H1 (cell line): ENCODE measurements at regions not wholly inside any gene's neighbourhood (a gene's known extent, or its start where the extent isn't known, plus 50 kb on each side); places are given as distances from the start of the nearest gene placed in this dataset.

Experiments
- CTCF ChIA-PET: fragments of 300-600 bp; sonication (Branson Sonifier 250); formaldehyde crosslinking; loops from one replicate; lab custom pipeline; 2021; ENCODE audit not compliant: partially characterized antibody; lab: Charles Lee
- POLR2A ChIA-PET: fragments of 300-600 bp; sonication (Branson Sonifier 250); formaldehyde crosslinking; loops from one replicate; lab custom pipeline; 2021; ENCODE audit warnings: inconsistent platforms; ENCODE audit not compliant: partially characterized antibody; lab: Charles Lee
- DNase-seq, 2 experiments: peaks; one replicate each; pipeline versions ENCODE4 v3.0.0 to v3.0.0-alpha.2; 2010 to 2022; ENCODE audit warnings: low spot score in 2 of 2, low read depth in 1 of 2, mixed read lengths in 1 of 2
- FAIRE-seq: peaks from 2 replicates; lab custom pipeline; 2011; peaks lifted over from hg19 to GRCh38; lab: Jason Lieb, UNC
- H2AFZ ChIP-seq: 2 replicates; pipeline ENCODE4 v1.8.1; 2012; ENCODE audit warnings: low read length, inconsistent platforms
- H2AK5ac ChIP-seq: 2 replicates; pipeline ENCODE4 v1.6.1; 2013; ENCODE audit warnings: low read depth, low read length
- H2BK120ac ChIP-seq: replicated peaks from 2 replicates; pipeline ENCODE3; 2013; ENCODE audit warnings: low read depth, low read length, inconsistent platforms
- H2BK12ac ChIP-seq: 2 replicates; pipeline ENCODE4 v1.6.1; 2013; ENCODE audit warnings: low read depth, low read length
- H2BK15ac ChIP-seq: 2 replicates; pipeline ENCODE4 v1.6.1; 2013; ENCODE audit warnings: low read length
- H2BK20ac ChIP-seq: 2 replicates; pipeline ENCODE4 v1.6.1; 2013; ENCODE audit warnings: low read length
- H2BK5ac ChIP-seq: 2 replicates; pipeline ENCODE4 v1.6.1; 2013; ENCODE audit warnings: low read depth, low read length
- H3K14ac ChIP-seq: 2 replicates; pipeline ENCODE4 v1.6.1; 2013; ENCODE audit warnings: inconsistent platforms; ENCODE audit not compliant: insufficient read length
- H3K18ac ChIP-seq: 2 replicates; pipeline ENCODE4 v1.6.1; 2013; ENCODE audit warnings: low read length; ENCODE audit errors: extremely low read depth
- H3K23ac ChIP-seq: 2 replicates; pipeline ENCODE4 v1.6.1; 2013; ENCODE audit warnings: inconsistent platforms; ENCODE audit not compliant: insufficient read length
- H3K23me2 ChIP-seq: 2 replicates; pipeline ENCODE4 v1.6.1; 2013; ENCODE audit warnings: low read depth, low read length
- H3K27ac ChIP-seq: 2 replicates; pipeline ENCODE4 v1.6.1; 2011; ENCODE audit warnings: low read depth, low read length, inconsistent platforms
- H3K27me3 ChIP-seq, 4 experiments: replicated peaks in 1 of 4; 1 replicate in 1 of 4; 2 replicates in 3 of 4; pipeline versions ENCODE4 v1.6.1 to v1.8.1; 2011 to 2013; ENCODE audit warnings: low read length in 3 of 4, mild to moderate bottlenecking in 3 of 4, inconsistent platforms in 2 of 4, mixed read lengths in 2 of 4, moderate library complexity in 1 of 4; ENCODE audit not compliant: control insufficient read depth in 3 of 4, insufficient read depth in 3 of 4; ENCODE audit errors: extremely low read depth in 1 of 4
- H3K36me3 ChIP-seq, 4 experiments: 2 replicates each; pipeline versions ENCODE4 v1.6.1 to v1.8.1; 2011 to 2013; ENCODE audit warnings: mild to moderate bottlenecking in 4 of 4, low read length in 3 of 4, moderate library complexity in 2 of 4, control low read depth in 1 of 4, inconsistent platforms in 1 of 4; ENCODE audit not compliant: insufficient read depth in 4 of 4, control insufficient read depth in 2 of 4
- H3K4ac ChIP-seq: replicated peaks from 2 replicates; pipeline ENCODE3; 2013; ENCODE audit warnings: low read length, low read depth, mixed read lengths, inconsistent platforms; ENCODE audit not compliant: insufficient read length
- H3K4me1 ChIP-seq, 4 experiments: replicated peaks in 1 of 4; 1 replicate in 1 of 4; 2 replicates in 3 of 4; pipeline versions ENCODE4 v1.6.1 to v1.8.1; 2011 to 2013; ENCODE audit warnings: low read length in 3 of 4, inconsistent platforms in 2 of 4, mixed read lengths in 1 of 4; ENCODE audit not compliant: insufficient read depth in 4 of 4, control insufficient read depth in 3 of 4
- H3K4me2 ChIP-seq, 2 experiments: 2 replicates each; pipeline versions ENCODE4 v1.6.1 to v1.8.1; 2011 to 2013; ENCODE audit warnings: low read depth in 2 of 2, low read length in 2 of 2, control low read depth in 1 of 2, inconsistent platforms in 1 of 2, mild to moderate bottlenecking in 1 of 2; ENCODE audit not compliant: insufficient read depth in 1 of 2
- H3K4me3 ChIP-seq, 4 experiments: fragments of 200-600, 300-600 bp in 1 of 4; sonication (generic), shearing (Covaris generic), sonication (Bioruptor Twin) in 1 of 4; 2 replicates each; pipeline versions ENCODE4 v1.5.1 to v1.8.1; 2011 to 2016; ENCODE audit warnings: low read length in 4 of 4, low read depth in 3 of 4, control low read depth in 2 of 4, inconsistent platforms in 2 of 4, mild to moderate bottlenecking in 2 of 4, mixed read lengths in 1 of 4, moderate library complexity in 1 of 4; ENCODE audit not compliant: insufficient read depth in 2 of 4; ENCODE audit errors: extremely low read depth in 1 of 4
- H3K56ac ChIP-seq: replicated peaks from 2 replicates; pipeline ENCODE3; 2013; ENCODE audit warnings: low read depth, mild to moderate bottlenecking, mixed read lengths, low read length, inconsistent platforms; ENCODE audit not compliant: insufficient read length
- H3K79me1 ChIP-seq: 2 replicates; pipeline ENCODE4 v1.6.1; 2013; ENCODE audit warnings: low read depth, low read length, control low read depth
- H3K79me2 ChIP-seq, 2 experiments: 2 replicates each; pipeline versions ENCODE4 v1.6.1 to v1.8.1; 2012 to 2013; ENCODE audit warnings: low read length in 2 of 2, mild to moderate bottlenecking in 2 of 2, inconsistent platforms in 1 of 2; ENCODE audit not compliant: insufficient read depth in 2 of 2, control insufficient read depth in 1 of 2
- H3K9ac ChIP-seq, 4 experiments: replicated peaks in 1 of 4; 1 replicate in 1 of 4; 2 replicates in 3 of 4; pipeline versions ENCODE4 v1.6.1 to v1.8.1; 2011 to 2013; ENCODE audit warnings: low read depth in 3 of 4, low read length in 3 of 4, control low read depth in 2 of 4, mild to moderate bottlenecking in 2 of 4, moderate library complexity in 2 of 4, inconsistent platforms in 1 of 4; ENCODE audit errors: extremely low read depth in 1 of 4
- H3K9me3 ChIP-seq, 2 experiments: 2 replicates each; pipeline versions ENCODE4 v1.6.1 to v1.8.1; 2012 to 2013; ENCODE audit warnings: mild to moderate bottlenecking in 2 of 2, moderate library complexity in 2 of 2, control low read depth in 1 of 2, inconsistent platforms in 1 of 2, low read depth in 1 of 2, low read length in 1 of 2, mixed read lengths in 1 of 2; ENCODE audit not compliant: insufficient read depth in 2 of 2
- H4K20me1 ChIP-seq, 2 experiments: replicated peaks in 1 of 2; 2 replicates each; pipeline versions ENCODE3 to v1.8.1; 2011 to 2013; ENCODE audit warnings: inconsistent platforms in 2 of 2, low read length in 2 of 2, mild to moderate bottlenecking in 1 of 2; ENCODE audit not compliant: insufficient read depth in 2 of 2, control insufficient read depth in 1 of 2
- H4K5ac ChIP-seq: 2 replicates; pipeline ENCODE4 v1.6.1; 2013; ENCODE audit warnings: low read length, low read depth, mixed read lengths, inconsistent platforms; ENCODE audit not compliant: insufficient read length
- H4K8ac ChIP-seq: 2 replicates; pipeline ENCODE4 v1.8.0; 2013; ENCODE audit warnings: mild to moderate bottlenecking, moderate library complexity, low read length, inconsistent platforms; ENCODE audit not compliant: insufficient read depth; ENCODE audit errors: extremely low read depth
- H4K91ac ChIP-seq: replicated peaks from 2 replicates; pipeline ENCODE3; 2013; ENCODE audit warnings: low read length, mixed read lengths, inconsistent platforms; ENCODE audit not compliant: insufficient read length
- ASH2L ChIP-seq: fragments of 200-600, 300-600 bp; sonication (generic); IDR thresholded peaks from one replicate; pipeline ENCODE4 v1.7.1; 2017; ENCODE audit warnings: low read length
- HDAC2 ChIP-seq, 2 experiments: fragments of 300-600 bp in 1 of 2; sonication (generic) in 1 of 2; IDR thresholded peaks; 2 replicates each; pipeline ENCODE4 v1.6.1; 2011 to 2012; ENCODE audit warnings: low read depth in 2 of 2, low read length in 2 of 2, mild to moderate bottlenecking in 2 of 2, moderate library complexity in 2 of 2, borderline replicate concordance in 1 of 2, inconsistent platforms in 1 of 2
- JUND ChIP-seq: IDR thresholded peaks from 2 replicates; pipeline ENCODE4 v1.6.1; 2011; ENCODE audit warnings: mild to moderate bottlenecking, improper control_type of control experiment, low read length
- SP1 ChIP-seq: IDR thresholded peaks from 2 replicates; pipeline ENCODE4 v1.6.1; 2011; ENCODE audit warnings: low read depth, low read length
- SP4 ChIP-seq: IDR thresholded peaks from 2 replicates; pipeline ENCODE4 v1.6.1; 2012; ENCODE audit warnings: low read length, inconsistent platforms
- TAF1 ChIP-seq: IDR thresholded peaks from 2 replicates; pipeline ENCODE4 v1.6.1; 2011; ENCODE audit warnings: mild to moderate bottlenecking, low read depth, low read length
- ZNF274 ChIP-seq: IDR thresholded peaks from 2 replicates; pipeline ENCODE4 v1.7.0; 2012; ENCODE audit warnings: low read length, borderline replicate concordance; ENCODE audit errors: extremely low read depth
- WGBS, 2 experiments: shearing (Covaris generic) in 1 of 2; methylation state at CpG; one replicate each; pipeline versions ENCODE4 v1.1.6 to v1.1.7; 2013 to 2015; ENCODE audit warnings: low lambda C conversion rate in 2 of 2, mixed read lengths in 2 of 2, inconsistent platforms in 1 of 2, low coverage in 1 of 2, missing lambda C conversion rate in 1 of 2; ENCODE audit not compliant: insufficient replicate concordance in 2 of 2, insufficient coverage in 1 of 2, insufficient read length in 1 of 2; ENCODE audit errors: extremely low coverage in 1 of 2, missing lambda C conversion rate in 1 of 2; 5-methylcytosine and 5-hydroxymethylcytosine counted together

DNA sequence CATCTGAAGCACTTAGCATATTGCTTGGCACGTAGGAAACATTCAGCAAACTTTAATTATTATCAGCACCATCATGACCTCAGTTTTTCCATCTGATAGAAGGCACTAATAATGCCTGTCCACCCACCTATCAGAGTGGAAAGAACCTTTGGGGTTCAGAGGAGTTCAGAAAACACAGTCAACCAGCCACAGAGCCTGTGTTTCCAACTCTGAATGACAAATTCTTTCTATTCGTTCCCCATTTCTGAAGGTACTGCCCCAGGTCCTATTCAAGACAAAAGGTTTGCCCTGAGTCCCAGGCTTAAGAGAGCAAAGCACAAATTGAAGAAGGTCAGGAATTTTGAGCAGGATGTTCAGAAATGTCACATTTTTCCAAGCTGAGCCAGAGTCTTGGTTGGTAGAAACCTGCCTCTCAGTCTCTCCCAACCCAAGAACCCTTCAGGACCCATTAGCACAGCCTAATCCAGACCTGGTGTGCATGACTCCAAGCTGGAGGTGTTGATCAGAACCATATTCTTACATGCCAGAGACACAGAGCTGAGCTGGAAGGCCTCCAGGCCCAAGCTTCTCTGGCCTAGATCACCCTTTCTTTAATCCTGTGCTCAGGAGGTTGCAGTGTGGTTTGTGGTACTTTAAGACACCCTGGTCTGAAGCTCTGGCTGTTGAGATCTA, 114.4 kb downstream of the TBX5 start:
- CTCF ChIA-PET, result interaction anchor here (0.7 to 2.8 kb wide), 6 partner anchors 8 to 135 kb away, joined by 3 to 8 read pairs (median 3); no protein-coding TSS in a partner anchor
- Histone ChIP-seq H3K23me2 (no peaks in the 10 kb centered on the region), H2BK15ac (no peak overlapping the region)

More for the DNA sequence above, 114.4 kb downstream of the TBX5 start:
- H3K79me2 ChIP-seq, result no peaks in the 10 kb centered on the region
- no peak overlapping the region for H3K4ac ChIP-seq
- H3K4me1 ChIP-seq, result peaks cover 4 to 11% (median 8%) of the 10 kb centered on the region in 4 experiments; a peak in 6 of 7 replicates
- H3K4me2 ChIP-seq, result no peak overlapping the region
- DNase-seq (no peak), FAIRE-seq (no peak)
- H4K20me1 ChIP-seq, result no peaks in the 10 kb centered on the region
- no peak overlapping the region for H3K56ac ChIP-seq
- no peak overlapping the region for H2BK120ac ChIP-seq
- no peak overlapping the region for H3K4me3 ChIP-seq
- no peak overlapping the region for H2BK12ac ChIP-seq
- H2AK5ac ChIP-seq, result no peak overlapping the region
- H4K8ac ChIP-seq, result no peak overlapping the region
- H3K79me1 ChIP-seq, result no peaks in the 10 kb centered on the region
- H3K14ac ChIP-seq, result no peak overlapping the region
- H2BK5ac ChIP-seq, result no peak overlapping the region
- H3K9ac ChIP-seq, result no peak overlapping the region
- H3K9me3 ChIP-seq, result peaks cover 3 to 4% of the 10 kb centered on the region in 2 experiments; a peak in 3 of 4 replicates
- WGBS, 2 experiments, result 93% methylated on average over 2 of the region's 2 CpGs; no CpG with 5 or more reads in 1 of the 2 experiments
- no peak overlapping the region for H2AFZ ChIP-seq
- no peak overlapping the region for H4K5ac ChIP-seq
- POLR2A ChIA-PET, result no interaction called here
- no peaks in the 10 kb centered on the region; a peak in 1 of 7 replicates for H3K27me3 ChIP-seq
- H3K36me3 ChIP-seq, result no peaks in the 10 kb centered on the region
- H3K18ac ChIP-seq, result 0 out of 2 replicates have a peak overlapping the region, but pooled peaks have one; percentile 25
- no peak overlapping the region for H3K27ac ChIP-seq
- no peak overlapping the region for H2BK20ac ChIP-seq
- no peak for TF ChIP-seq SP1
- TF ChIP-seq JUND, result no peak
- TF ChIP-seq ASH2L, result no peak
- no peak for TF ChIP-seq HDAC2 (IDR thresholded peaks at IDR 0.05; ENCODE audit: borderline replicate concordance in 1 of 2, low read depth in 2 of 2, low read length in 2 of 2)
- no peak for TF ChIP-seq ZNF274
- TF ChIP-seq SP4, result no peak
- TF ChIP-seq TAF1, result no peak
- H3K23ac ChIP-seq, result no peak overlapping the region
- H4K91ac ChIP-seq, result no peak overlapping the region
